ENCODE measurements at regions not wholly inside any gene's neighbourhood (a gene's known extent, or its start where the extent isn't known, plus 50 kb on each side); places are given as distances from the start of the nearest gene placed in this dataset.
"Not testable (repeated sequence)": the region's sequence is repeated elsewhere in the genome, so short reads cannot be mapped to it uniquely, and the experiment has no call there.

DNA sequence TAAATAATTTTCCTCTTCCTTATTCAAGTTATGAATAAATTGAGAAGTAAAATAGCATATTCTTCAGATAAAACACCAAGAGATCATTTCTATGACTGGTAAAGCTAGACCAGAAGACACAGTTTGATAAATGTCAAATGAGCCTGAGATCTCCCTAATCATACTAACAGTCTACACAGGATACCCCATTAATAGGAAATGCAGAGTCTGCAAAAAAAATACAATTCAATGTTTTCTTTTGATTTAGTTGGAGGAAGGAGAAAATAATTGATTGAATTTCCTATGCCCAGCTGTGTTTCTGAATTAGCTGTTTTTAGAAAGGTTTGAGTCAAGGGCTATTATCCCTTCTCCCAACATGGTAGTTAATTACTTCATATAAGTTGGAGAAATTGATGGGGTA lies 734.6 kb upstream of the SLITRK1 start:
- DNase-seq: no peak

DNA sequence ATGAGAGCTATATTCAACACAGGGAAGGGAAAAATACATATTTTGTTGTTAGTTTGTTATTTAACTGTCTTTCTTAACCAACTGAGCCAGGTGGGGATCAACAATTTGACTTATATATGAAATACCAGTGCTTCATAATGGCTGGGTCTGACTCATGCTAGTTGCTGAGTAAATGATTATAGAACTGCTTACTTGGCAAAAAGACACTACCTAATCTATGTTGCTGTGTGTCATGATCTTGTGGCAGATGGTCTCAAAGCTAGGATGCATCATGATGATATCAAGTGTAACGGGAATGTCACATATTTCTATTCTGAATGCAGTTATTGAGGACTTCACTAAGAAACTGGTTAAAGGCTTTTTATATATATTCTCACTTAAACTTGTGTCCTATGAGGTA lies 727.4 kb upstream of the SLITRK1 start:
- DNase-seq: no peak

DNA sequence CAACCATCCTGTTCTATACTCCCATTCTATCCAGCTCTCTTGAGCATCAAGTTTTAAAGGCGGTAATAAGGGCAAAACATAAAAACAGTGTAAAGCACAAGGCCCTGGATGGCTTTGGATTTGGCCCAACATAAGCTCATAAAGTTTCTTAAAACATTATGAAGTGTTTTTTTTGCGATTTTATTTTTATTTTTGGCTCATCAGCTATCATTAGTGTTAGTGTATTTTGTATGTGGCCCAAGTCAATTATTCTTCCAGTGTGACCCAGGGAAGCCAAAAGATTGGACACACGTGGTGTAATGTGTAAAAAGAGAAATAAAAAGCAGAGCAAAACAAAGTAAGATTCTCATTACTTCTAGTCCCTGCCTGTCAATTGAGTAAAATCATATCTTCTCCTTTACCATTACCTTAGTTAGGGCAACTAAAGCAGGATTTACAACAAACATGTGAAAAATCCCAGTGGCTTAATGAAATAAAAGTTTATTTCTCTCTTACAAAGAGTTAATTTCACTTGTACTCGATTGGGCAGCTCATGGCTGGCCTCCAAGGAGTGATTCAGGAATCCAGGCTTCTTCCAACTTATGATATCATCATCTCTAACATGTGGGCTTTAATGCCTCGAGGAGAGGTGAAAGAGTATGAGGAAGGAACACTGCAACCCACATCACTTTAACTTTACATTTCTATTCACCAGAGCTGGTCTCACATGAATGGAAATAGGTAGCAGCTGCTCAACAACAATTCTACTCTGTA lies 725.2 kb upstream of the SLITRK1 start:
- no peak for DNase-seq

DNA sequence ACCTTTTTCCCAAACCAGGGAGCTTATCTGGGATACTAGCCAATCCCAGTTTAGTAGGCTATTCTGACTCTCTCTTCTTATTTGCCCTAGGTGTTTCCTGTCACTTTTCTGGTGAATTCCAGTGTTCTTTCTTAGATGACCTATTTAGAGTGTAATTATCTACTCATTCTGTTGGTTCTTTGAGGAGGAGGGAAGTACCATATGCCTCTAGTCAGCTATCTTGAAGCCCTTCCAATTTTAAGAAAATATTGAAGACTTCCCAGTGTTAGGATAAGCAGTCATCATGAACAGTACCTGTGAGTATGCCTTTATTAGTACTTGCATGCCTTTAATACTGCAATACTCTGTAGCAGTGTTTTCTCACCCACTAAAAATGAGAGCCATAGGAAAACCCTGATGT lies 724.3 kb upstream of the SLITRK1 start:
- DNase-seq: no peak

DNA sequence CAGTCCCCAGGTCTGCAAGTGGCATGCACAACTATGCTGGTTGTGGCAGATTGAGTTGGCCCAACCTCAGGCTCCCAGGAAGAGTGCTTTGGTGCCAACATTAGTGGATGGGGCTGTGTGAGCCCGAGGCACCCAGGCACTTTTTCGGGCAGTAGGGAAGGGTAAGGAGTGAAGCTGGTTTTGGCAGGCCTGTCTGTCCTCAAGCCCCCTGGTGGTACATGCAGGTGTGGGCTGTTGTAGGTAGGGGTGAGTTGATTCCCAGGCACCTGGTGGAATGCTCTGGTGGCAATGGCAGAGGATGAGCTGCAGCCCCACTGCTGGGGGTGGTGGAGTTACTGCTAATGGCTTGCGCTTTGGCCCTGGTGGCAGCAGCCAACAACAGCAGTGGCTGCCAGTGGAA lies 723.7 kb upstream of the SLITRK1 start:
- DNase-seq: no peak

DNA sequence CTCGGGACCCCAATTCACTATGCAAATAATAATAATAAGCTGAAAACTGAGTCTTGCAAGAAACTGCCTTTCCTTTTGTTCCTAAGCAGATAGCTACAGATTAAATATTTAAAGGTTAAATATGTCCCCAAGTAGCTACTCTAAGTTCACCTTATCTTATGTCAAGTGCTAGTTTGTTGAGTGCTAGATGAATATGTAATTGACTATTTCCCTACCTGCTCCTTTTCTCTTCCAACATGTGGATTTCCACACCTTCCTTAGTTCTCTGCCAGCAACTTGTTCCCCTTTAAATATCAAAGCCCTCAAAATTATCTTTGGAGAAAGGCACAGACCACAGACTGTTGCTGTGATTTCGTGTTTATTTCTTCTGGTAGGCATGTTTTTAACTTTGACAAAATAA lies 709.2 kb upstream of the SLITRK1 start:
- DNase-seq: no peak

DNA sequence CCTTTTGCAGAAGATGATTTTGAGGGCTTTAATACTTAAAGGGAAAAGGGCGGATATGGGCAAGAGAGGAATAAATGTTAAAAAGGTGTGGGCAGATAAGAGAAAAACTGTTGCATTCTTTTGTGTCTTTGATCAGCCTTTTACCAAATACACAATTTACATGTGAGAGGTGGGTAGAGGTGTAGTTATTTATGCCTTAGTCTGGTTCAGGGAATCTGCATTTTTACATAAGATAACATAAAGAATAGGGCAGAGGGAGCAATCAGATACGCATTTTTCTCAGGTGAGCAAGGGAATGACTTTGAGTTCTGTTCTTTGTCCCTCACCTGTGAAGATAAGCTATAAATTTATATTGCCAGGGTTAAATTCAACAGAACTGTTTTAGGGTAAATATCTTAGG lies 708.4 kb upstream of the SLITRK1 start:
- DNase-seq: no peak

DNA sequence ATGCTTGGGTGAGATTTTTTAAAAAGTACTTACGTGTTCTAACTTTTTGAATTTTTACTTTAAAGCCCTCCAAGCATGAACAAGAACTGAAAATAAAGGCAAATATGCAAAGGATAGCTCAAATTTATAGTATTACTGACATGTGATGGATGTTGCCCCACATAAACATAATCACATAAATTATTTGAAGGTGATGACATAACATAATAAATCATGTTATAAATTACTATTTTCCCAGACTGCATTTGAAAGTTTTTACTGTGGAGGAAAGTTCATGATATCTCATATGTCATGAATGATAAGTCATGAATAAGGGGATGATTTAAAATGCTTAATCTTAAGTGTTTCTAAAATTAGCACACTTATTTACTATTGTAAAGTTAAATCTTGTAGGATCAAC lies 705.7 kb upstream of the SLITRK1 start:
- no peak for DNase-seq

DNA sequence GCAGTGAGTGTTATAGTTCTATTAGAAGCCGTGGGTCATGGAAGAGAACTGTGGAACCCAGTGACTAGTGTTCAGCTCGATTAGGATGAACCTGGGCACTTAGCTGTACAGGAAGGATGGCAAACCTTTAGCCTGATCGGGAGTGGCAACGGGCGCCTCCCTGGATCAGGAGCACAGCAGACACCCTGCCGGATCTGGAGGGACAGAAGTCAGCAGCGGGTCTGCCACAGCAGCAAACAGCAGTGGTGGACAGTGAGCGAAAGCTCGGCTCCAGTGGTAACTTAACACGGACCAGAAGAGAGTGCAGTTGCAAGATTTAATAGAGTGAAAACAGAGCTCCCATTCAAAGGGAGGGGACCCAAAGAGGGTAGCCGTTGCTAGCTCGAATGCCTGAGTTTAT lies 697.6 kb upstream of the SLITRK1 start:
- not testable (repeated sequence) for DNase-seq

DNA sequence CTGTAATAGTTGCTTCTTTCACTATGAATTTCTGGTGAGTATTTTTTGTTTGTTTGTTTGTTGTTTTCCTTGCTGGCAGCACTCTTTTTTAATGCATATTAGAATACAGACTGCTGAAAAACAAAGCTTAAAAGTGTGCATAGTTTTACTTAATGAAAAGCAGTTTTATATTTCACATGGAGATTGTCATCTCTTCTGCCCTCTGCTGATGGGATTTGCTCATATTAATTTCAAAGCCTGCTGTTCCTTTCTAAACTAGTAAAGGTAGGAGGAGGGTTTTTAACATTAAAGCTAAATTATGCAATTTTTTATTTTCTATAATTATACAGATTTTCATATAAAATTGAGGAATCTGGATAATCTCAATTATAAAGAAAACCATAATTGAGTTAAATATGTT lies 692.6 kb upstream of the SLITRK1 start:
- no peak for DNase-seq

DNA sequence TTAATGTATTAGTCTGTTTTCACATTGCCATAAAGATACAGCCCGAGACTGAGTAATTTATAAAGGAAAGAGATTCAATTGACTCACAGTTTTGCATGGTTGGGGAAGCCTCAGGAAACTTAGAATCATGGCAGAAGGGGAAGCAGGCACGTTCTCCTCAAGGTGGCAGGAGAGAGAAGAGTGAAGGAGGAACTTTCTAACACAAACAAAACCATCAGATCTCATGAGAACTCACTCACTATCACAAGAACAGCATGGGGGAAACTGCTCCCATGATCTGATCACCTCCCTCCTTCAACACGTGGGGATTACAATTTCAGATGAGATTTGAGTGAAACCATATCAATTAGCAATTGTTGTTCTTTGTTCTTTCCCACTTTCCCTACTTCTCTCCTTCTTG lies 689.0 kb upstream of the SLITRK1 start:
- no peak for DNase-seq

DNA sequence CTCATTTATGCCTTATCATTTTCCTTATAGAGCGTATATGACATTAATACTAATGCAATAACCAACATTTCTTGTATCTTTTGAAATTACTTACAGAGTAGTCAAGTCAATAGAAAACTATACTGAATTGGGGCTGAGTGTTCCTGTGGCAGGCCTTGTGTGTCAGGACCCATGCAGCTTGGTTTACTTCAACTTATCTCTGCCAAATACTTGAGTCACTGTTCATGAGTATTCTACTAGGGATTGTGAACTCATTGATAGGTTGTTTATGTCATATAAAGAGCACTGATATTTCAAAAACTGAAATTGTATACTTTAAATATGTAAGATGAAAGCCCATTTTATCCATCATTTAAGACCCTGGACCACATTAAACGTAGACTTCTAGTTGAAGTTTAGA lies 688.6 kb upstream of the SLITRK1 start:
- no peak for DNase-seq

DNA sequence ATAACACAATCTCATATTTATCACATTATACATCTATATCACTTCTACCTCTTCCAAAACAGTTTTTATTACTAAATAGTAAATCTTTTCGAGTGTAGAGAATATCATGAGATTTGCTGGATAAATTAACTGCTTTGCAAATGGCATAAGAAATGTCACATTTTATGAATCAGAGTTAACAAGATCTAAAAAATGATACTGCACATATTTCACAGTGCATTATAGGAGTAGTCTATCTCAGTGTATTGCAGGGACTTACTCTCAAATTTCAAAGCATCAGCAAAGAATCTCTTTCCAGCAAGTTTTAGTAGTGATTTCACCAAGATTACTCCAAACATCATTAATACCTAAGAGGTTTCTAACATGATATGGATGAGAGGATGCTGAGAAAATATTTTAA lies 687.1 kb upstream of the SLITRK1 start:
- no peak for DNase-seq

DNA sequence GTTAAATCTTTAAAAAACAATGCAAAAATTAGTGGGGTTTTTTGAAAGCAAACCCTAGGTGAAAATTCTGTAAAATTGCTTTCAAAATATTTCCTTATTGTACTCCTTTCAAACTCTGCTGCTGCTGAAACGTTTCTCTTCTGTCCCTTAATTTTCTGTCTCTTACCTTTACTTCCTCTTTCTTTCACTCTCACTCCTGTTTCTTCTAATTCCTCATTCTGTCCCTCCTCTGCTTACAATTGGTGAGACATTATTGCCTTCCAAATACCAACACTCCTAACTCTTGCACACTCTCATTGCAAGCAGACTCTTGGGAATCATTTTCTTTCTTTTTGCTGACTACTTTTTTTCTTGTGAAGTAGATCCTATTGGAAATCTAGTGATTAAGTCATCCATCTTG lies 685.6 kb upstream of the SLITRK1 start:
- DNase-seq: no peak

DNA sequence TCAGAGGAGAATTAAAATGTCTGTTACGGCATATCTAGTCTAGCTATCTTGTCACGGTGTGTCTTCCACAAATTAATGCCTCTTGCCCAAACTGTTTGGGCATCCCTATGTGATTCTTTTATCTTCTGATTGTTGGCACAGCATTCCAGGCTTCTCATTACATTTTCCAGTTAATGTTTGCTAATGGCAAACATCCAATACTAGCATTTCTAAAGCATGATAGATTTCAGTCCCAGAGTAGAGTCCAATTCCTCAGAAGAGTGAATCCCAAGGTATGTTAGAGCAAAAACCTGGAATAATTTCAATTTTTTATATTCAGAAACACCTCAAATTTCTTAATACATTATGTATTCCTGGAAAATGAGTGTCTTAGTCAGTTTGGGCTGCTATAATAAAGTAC lies 684.5 kb upstream of the SLITRK1 start:
- DNase-seq: no peak

DNA sequence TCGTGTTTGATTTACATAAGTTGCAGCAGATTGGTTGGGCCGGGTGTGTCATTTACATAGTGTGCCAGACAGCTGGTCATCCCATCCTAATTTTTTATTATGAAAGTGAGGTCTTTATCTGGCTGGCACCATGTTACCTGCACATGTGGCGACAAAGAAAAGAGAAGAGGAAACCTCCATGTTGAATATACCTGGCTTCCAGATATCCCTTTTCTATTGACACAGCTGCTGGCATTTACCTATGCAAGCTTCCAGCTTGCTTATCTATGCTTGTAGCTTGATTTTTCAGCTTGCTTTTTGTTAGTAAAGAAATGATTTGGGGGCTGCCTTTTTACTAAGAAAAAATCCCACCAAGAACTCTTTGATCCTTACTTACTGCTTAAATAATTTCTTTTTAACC lies 681.3 kb upstream of the SLITRK1 start:
- no peak for DNase-seq

DNA sequence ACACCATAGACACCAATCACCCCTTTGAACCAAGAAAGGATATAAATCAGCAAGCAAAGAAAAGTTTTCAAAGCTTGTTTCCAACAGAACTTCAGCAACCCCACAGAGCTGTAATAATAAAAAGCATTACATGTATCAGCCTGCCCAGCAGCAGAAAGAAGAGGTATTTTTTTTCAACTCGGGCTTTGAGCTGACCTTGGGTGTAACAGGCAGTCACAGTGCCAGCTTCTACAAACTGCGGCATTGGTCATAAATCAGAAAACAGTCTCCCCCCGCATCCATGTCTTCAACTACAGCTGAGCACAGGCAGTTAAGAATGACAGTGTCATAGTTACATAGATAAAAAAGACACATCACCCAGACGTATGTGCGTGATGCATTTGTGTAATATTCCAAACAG lies 671.0 kb upstream of the SLITRK1 start:
- DNase-seq: no peak

DNA sequence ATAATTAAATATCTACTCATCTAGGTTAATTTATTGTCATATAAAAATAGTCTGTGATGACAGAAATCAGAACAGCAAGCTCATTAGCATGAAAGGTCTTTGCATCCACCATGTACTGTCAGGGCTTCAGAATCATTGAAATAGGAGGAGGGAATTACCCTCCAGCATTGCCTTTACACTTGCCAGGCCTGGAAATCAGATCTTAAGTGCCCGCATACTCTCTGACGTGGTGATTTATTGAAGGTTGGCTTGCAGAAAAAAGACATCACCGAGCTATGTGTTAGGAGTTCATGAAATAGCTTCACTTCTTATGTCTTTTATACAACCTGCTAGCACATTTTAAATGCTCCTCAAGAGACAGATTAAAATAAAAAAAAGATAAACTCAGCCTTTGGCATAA lies 661.7 kb upstream of the SLITRK1 start:
- no peak for DNase-seq

DNA sequence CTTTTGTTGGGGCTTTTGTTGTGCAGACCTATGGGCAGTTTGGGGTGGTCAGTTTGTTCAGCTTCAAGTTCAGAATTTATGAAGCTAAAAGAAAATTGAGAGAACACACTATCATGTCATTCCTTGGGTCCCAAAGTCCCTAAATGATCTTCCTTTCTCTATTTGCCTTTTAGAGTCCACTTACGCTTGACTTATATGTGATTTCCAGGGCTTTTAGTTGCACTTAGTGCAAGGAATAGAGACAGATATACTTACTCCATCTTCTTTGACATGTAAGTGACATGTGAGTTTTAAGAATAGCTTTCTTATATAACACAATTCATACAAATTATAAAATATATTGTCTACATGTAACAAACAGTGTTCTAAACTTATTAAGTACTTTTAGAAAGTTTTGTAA lies 660.1 kb upstream of the SLITRK1 start:
- DNase-seq: no peak

DNA sequence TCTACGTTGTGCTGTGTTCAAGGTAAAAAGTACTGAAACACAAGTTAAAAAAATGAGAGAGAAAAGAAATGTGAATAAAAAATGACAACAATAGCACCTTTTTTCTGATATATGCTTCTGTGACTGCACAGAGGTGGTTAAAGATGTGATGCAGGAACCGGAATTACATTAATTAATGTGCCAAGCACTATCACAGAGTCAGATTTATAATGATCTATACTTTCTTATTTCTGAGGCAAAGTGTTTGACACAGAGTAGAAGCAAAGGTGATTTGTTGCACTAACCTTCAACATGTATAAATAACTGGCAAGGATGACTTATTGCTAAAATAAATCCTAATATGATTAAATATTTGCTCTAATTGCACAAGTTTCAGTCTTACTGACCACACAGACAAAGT lies 654.6 kb upstream of the SLITRK1 start:
- DNase-seq: no peak

DNA sequence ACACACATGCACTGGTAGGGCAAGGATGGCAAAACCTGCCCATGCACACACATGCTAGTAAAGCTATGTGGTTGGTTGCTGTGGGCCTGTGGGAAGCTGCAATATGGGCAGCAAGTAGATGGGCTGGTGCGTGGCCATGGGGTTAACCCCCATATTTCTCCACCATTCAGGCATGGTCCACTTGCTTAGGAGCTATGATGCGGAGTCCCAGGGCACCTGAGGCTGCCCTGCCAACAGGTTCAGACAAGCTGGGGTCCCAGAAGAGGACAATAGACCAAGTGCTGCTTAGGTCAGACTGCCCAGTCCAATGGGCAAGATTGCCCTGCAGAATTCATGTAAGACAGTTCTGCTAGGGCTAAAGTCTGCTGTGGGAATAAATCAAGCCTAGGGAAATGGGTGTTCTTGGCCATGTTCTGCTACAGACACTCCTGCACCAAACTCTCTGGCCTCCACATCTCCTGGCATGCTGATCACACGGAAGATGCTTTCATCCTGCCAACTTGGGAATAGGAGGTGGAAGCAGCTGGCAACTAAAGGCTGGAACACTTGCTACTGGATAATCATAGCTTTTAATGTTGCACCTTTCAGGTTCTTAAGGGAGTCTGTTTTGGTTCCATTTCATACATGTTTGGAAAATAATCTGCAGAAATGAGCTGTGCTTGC lies 646.3 kb upstream of the SLITRK1 start:
- DNase-seq: no peak

DNA sequence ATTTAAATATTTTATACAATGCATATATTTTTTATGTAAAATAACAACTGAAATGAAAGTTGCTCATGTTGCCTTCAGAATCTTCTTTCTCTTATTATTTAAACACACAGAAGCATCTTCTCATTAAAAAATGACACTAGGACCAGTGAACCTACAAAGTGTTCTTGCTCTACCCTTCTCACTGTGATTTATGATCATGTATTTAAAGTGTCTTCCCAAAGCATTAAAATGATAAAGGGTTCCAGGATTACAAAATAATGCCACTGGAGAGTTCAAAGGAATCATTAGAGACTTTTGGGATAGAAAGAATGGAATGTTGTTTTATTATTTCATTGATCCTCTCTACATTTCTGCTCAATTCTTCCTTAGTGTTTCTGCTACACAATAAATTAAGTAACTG lies 643.6 kb upstream of the SLITRK1 start:
- no peak for DNase-seq

DNA sequence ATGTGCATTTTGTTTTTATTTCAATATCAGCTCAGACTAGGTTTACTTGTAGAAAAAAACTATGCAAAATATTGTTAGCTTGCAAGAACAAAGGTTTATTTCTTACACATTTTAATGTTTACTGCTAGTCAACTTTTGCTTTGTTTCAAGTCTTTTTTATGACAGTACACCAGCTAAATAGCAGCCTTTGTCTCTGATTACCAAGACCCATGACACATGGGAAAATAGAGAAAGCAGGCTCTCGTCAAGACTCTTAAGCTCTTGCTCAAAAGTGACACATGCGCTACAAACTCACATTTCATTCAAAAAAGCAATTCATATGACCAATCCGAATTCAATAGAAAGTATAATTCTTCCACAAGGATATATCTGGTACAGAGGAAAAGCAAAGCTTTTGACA lies 642.3 kb upstream of the SLITRK1 start:
- no peak for DNase-seq

DNA sequence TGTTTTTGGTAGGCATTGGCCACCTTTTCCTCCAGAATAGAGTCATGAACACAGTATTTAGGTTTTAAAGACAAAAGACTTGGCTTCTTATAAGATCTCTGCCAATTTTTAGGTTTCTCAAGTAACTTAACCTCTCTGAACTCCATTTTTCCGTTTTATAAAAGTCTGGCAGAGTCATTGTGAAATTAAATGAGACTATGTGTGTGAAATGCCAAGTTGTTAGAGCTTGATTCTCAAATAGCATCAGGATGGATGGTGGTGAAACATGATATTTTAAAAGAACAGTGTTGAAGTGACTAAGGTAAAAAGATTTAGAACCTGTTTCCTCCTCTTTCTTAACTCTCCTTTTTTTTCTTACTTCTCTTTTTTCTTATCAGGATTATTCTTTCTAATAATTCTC lies 617.7 kb upstream of the SLITRK1 start:
- DNase-seq: no peak

DNA sequence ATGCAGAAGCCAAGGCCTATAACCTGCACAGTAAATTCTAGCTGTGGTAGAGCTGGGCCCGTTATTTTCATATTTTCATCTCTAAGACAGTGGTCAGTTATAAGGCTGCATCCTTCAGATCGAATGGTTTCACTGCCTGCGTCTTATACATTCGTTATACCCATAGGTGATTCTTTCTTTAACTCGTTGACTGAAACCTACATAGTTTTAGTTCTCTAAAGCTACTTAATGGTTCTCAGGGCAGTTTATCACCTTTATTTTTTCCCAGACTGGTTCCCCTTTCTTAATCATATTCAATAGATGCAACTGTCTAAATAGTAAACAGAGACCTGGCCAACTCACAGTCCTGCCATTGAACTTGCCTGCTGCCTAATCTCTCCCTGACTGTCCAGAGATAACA lies 615.3 kb upstream of the SLITRK1 start:
- DNase-seq: no peak
